B cell (primary cell): ENCODE measurements at regions not wholly inside any gene's neighbourhood (a gene's known extent, or its start where the extent isn't known, plus 50 kb on each side); places are given as distances from the start of the nearest gene placed in this dataset.

Source experiments
- ATAC-seq: fragments of 200-7000 bp; cut with Tn5 transposase; one replicate; pipeline ENCODE4 v1.10.0; 2021; ENCODE audit warnings: low read depth, mild to moderate bottlenecking, moderate number of reproducible peaks, moderate library complexity
- CTCF ChIA-PET: fragments of 350-600 bp; sonication (Branson Sonifier 250); formaldehyde crosslinking; loops from one replicate; lab custom pipeline; 2021; ENCODE audit warnings: antibody characterized with exemption, inconsistent platforms; lab: Charles Lee
- POLR2A ChIA-PET: fragments of 350-600 bp; sonication (Branson Sonifier 250); formaldehyde crosslinking; loops from one replicate; lab custom pipeline; 2021; ENCODE audit warnings: antibody characterized with exemption; lab: Charles Lee
- DNase-seq: peaks from one replicate; pipeline ENCODE4 v3.0.0; 2013
- H2AFZ ChIP-seq: 2 replicates; pipeline ENCODE4 v1.6.1; 2012; ENCODE audit warnings: mild to moderate bottlenecking, low read depth, low read length; ENCODE audit not compliant: insufficient read depth, poor library complexity, severe bottlenecking
- H3K27ac ChIP-seq, 2 donors: 1 replicate in 1 of 2; 2 replicates in 1 of 2; pipeline ENCODE4 v1.5.1; 2012 to 2013; ENCODE audit warnings: low read length in 2 of 2, mild to moderate bottlenecking in 2 of 2, moderate library complexity in 1 of 2
- H3K27me3 ChIP-seq, 4 experiments: fragments of 200-600 bp in 1 of 4; sonication (generic) in 1 of 4; replicated peaks in 1 of 4; 1 replicate in 2 of 4; 2 replicates in 2 of 4; pipeline versions ENCODE4 v1.6.1 to v1.7.0; 2013 to 2016; ENCODE audit warnings: low read length in 3 of 4, mild to moderate bottlenecking in 2 of 4, mixed read lengths in 1 of 4, moderate library complexity in 1 of 4; ENCODE audit not compliant: insufficient read depth in 4 of 4, control insufficient read depth in 3 of 4; ENCODE audit errors: control extremely low read depth in 1 of 4
- H3K36me3 ChIP-seq, 2 experiments: replicated peaks in 1 of 2; 1 replicate in 1 of 2; 2 replicates in 1 of 2; pipeline versions ENCODE4 v1.6.1 to v1.7.1; 2013; ENCODE audit warnings: low read length in 1 of 2; ENCODE audit not compliant: insufficient read depth in 2 of 2, control insufficient read depth in 1 of 2; ENCODE audit errors: control extremely low read depth in 1 of 2, extremely low read depth in 1 of 2
- H3K4me1 ChIP-seq, 2 donors: fragments of 200-600 bp in 1 of 2; sonication (generic) in 1 of 2; 1 replicate in 1 of 2; 2 replicates in 1 of 2; pipeline versions ENCODE4 v1.5.1 to v1.6.1; 2013 to 2017; ENCODE audit warnings: low read length in 2 of 2; ENCODE audit not compliant: control insufficient read depth in 2 of 2, insufficient read depth in 2 of 2
- H3K4me2 ChIP-seq: replicated peaks from 2 replicates; pipeline ENCODE3; 2012; ENCODE audit warnings: mild to moderate bottlenecking, low read depth, low read length; ENCODE audit not compliant: poor library complexity, severe bottlenecking
- H3K4me3 ChIP-seq, 5 experiments: fragments of 200-600 bp in 1 of 5; sonication (generic) in 1 of 5; 1 replicate in 3 of 5; 2 replicates in 2 of 5; pipeline versions ENCODE4 v1.5.1 to v1.7.0; 2011 to 2016; ENCODE audit warnings: low read length in 4 of 5, mild to moderate bottlenecking in 4 of 5, low read depth in 2 of 5, control low read depth in 1 of 5, moderate library complexity in 1 of 5; ENCODE audit not compliant: insufficient read depth in 1 of 5; ENCODE audit errors: control extremely low read depth in 1 of 5, extremely low read depth in 1 of 5
- H3K79me2 ChIP-seq: fragments of 200-600 bp; sonication (generic); one replicate; pipeline ENCODE4 v1.6.0; 2016; ENCODE audit warnings: low read length; ENCODE audit not compliant: control insufficient read depth, insufficient read depth
- H3K9ac ChIP-seq: fragments of 200-600 bp; sonication (generic); 2 replicates; pipeline ENCODE4 v1.6.1; 2017; ENCODE audit warnings: mild to moderate bottlenecking, low read length, moderate library complexity
- H3K9me3 ChIP-seq, 3 donors: one replicate each; pipeline versions ENCODE4 v1.6.1 to v1.7.1; 2013; ENCODE audit warnings: low read length in 2 of 3; ENCODE audit not compliant: control insufficient read depth in 2 of 3, insufficient read depth in 1 of 3; ENCODE audit errors: control extremely low read depth in 1 of 3
- H4K20me1 ChIP-seq: 2 replicates; pipeline ENCODE4 v1.6.0; 2012; ENCODE audit warnings: mild to moderate bottlenecking, low read length; ENCODE audit not compliant: insufficient read depth, control insufficient read depth, poor library complexity, severe bottlenecking
- H3K27ac Mint-ChIP-seq: one replicate; pipeline ENCODE4 v1.8.0; 2021; ENCODE audit warnings: mixed read lengths
- H3K27me3 Mint-ChIP-seq: one replicate; pipeline ENCODE4 v1.8.0; 2021; ENCODE audit warnings: mixed read lengths
- H3K4me1 Mint-ChIP-seq: one replicate; pipeline ENCODE4 v1.8.0; 2021; ENCODE audit warnings: mixed read lengths
- H3K4me3 Mint-ChIP-seq: one replicate; pipeline ENCODE4 v1.8.0; 2021; ENCODE audit warnings: mixed read lengths
- H3K9me3 Mint-ChIP-seq: one replicate; pipeline ENCODE4 v1.8.0; 2022; ENCODE audit warnings: mixed read lengths; ENCODE audit not compliant: insufficient read depth
- CTCF ChIP-seq: fragments of 200-600 bp; IDR thresholded peaks from one replicate; pipeline ENCODE4 v1.8.0; 2022; ENCODE audit warnings: antibody characterized with exemption, mild to moderate bottlenecking
- EZH2 ChIP-seq: IDR thresholded peaks from 2 replicates; pipeline ENCODE4 v1.6.1; 2012; ENCODE audit warnings: borderline replicate concordance, low read depth, mild to moderate bottlenecking, moderate library complexity, low read length; ENCODE audit not compliant: insufficient read depth, poor library complexity, severe bottlenecking
- WGBS: methylation state at CpG from one replicate; pipeline ENCODE4 v1.1.5; 2013; ENCODE audit warnings: missing lambda C conversion rate; ENCODE audit not compliant: insufficient coverage; 5-methylcytosine and 5-hydroxymethylcytosine counted together
- intact Hi-C: fragments of 100-400 bp; cut with micrococcal nuclease; formaldehyde crosslinking; loops from one replicate; pipeline ENCODE4 v1.10.0; 2022

- Histone ChIP-seq H3K9me3 (no peaks in the 10 kb centered on the region), H3K27ac (no peak overlapping the region), H3K27me3 (no peaks in the 10 kb centered on the region), H3K36me3 (no peaks in the 10 kb centered on the region), H4K20me1 (no peaks in the 10 kb centered on the region), H3K9ac (no peak overlapping the region), H2AFZ (no peak overlapping the region), H3K4me3 (no peak overlapping the region), H3K4me1 (no peaks in the 10 kb centered on the region), H3K79me2 (no peaks in the 10 kb centered on the region), H3K4me2 (no peak overlapping the region)
- Mint-ChIP-seq H3K27me3 (no peaks in the 10 kb centered on the region), H3K9me3 (no peaks in the 10 kb centered on the region), H3K27ac (no peak overlapping the region), H3K4me3 (no peak overlapping the region), H3K4me1 (peaks cover 3% of the 10 kb centered on the region)
- TF ChIP-seq EZH2 (no peak), CTCF (no peak)
- DNase-seq, result no peak
- no peak for ATAC-seq
- ChIA-PET CTCF (no interaction called here), POLR2A (no interaction called here)
- intact Hi-C loops, result no loop called here
Observed at GRCh38 chr11:26027887-26028286, 304.0 kb upstream of the ANO3 start.

DNA sequence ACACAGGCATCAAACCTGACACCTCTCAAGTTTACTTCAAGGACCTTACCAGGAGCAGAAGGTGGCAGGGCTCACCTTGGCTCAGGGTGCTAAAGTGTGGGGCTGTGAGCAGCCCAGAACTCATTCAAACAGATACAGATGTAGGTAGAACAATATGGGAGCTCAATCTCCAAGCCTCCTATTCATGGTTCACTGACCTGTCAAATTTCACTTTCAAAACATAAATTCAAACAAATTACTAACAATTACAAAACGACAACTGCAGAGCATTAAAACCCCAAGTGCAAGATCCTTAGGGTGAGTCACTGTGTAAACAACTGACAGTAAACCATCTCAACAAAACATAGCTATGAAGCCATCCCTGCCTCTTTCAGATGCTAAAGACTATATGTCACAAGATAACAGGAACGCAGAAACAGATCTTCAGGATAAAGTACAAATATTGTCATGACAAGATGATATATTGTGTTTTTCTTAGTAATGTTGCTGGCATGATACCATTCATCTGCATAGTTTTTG, 303.5 kb upstream of the ANO3 start:
- no peaks in the 10 kb centered on the region for H3K79me2 ChIP-seq
- ChIA-PET CTCF (no interaction called here), POLR2A (no interaction called here)
- ATAC-seq (no peak), DNase-seq (no peak)
- H3K9me3 ChIP-seq, result no peaks in the 10 kb centered on the region
- intact Hi-C loops, result no loop called here
- H3K4me3 ChIP-seq, result no peak overlapping the region
- Mint-ChIP-seq H3K4me1 (peaks cover 3% of the 10 kb centered on the region), H3K9me3 (no peaks in the 10 kb centered on the region), H3K27ac (no peak overlapping the region), H3K27me3 (no peaks in the 10 kb centered on the region), H3K4me3 (no peak overlapping the region)
- no peak for TF ChIP-seq CTCF
- TF ChIP-seq EZH2, result no peak
- no peaks in the 10 kb centered on the region for H3K36me3 ChIP-seq
- H4K20me1 ChIP-seq, result no peaks in the 10 kb centered on the region
- no peak overlapping the region for H3K9ac ChIP-seq
- no peak overlapping the region for H3K4me2 ChIP-seq
- H3K27ac ChIP-seq, result no peak overlapping the region
- no peak overlapping the region for H2AFZ ChIP-seq
- H3K4me1 ChIP-seq, result no peaks in the 10 kb centered on the region
- no peaks in the 10 kb centered on the region for H3K27me3 ChIP-seq
- WGBS, result 80% methylated on average over 1 of the region's 2 CpGs
